ENCODE measurements at regions not wholly inside any gene's neighbourhood (a gene's known extent, or its start where the extent isn't known, plus 50 kb on each side); places are given as distances from the start of the nearest gene placed in this dataset.

GRCh38 chr3:31444220-31445142, 88.2 kb upstream of the STT3B start:
- 82 to 86% methylated on average over 6 of the region's 6 CpGs for WGBS, 2 donors
- TF ChIP-seq EP300 (IDR thresholded peaks at IDR 0.05), result no peak
- no peak for TF ChIP-seq POLR2A (IDR thresholded peaks at IDR 0.05)
- no peak for TF ChIP-seq CTCF (IDR thresholded peaks at IDR 0.05)
- no peak overlapping the region for H3K27ac ChIP-seq
- H3K36me3 ChIP-seq, result no peaks in the 10 kb centered on the region
- DNase-seq (ENCODE audit: low spot score in 2 of 2), result no peak
- H3K9me3 ChIP-seq, result peaks cover 0 to 10% (median 0%) of the 10 kb centered on the region in 4 donors
- H3K4me1 ChIP-seq, result no peaks in the 10 kb centered on the region
- no peaks in the 10 kb centered on the region for H3K27me3 ChIP-seq
- H3K4me3 ChIP-seq, result no peak overlapping the region

- no peak overlapping the region for H3K4me3 ChIP-seq
- peaks cover 0 to 17% (median 0%) of the 10 kb centered on the region in 4 donors for H3K9me3 ChIP-seq
- H3K36me3 ChIP-seq, result no peaks in the 10 kb centered on the region
- H3K27me3 ChIP-seq, result no peaks in the 10 kb centered on the region
- TF ChIP-seq CTCF (IDR thresholded peaks at IDR 0.05) (no peak), EP300 (IDR thresholded peaks at IDR 0.05) (no peak), POLR2A (IDR thresholded peaks at IDR 0.05) (no peak)
- H3K27ac ChIP-seq, result no peak overlapping the region
- 100% methylated on average over 1 of the region's 1 CpG for WGBS, 2 donors
- DNase-seq (ENCODE audit: low spot score in 2 of 2), result no peak
- no peaks in the 10 kb centered on the region for H3K4me1 ChIP-seq
These were observed 87.0 kb upstream of the STT3B start for GRCh38 chr3:31445701-31446100.

- no peak overlapping the region for H3K27ac ChIP-seq
- WGBS, 2 donors, result 93 to 100% methylated on average over 1 of the region's 1 CpG
- H3K36me3 ChIP-seq, result no peaks in the 10 kb centered on the region
- H3K27me3 ChIP-seq, result no peaks in the 10 kb centered on the region
- peak in 1 of 5 experiments; percentile 20 for TF ChIP-seq CTCF (IDR thresholded peaks at IDR 0.05)
- TF ChIP-seq POLR2A (IDR thresholded peaks at IDR 0.05), result no peak
- TF ChIP-seq EP300 (IDR thresholded peaks at IDR 0.05), result no peak
- H3K4me1 ChIP-seq, result no peaks in the 10 kb centered on the region
- H3K4me3 ChIP-seq, result no peak overlapping the region
- no peak for DNase-seq (ENCODE audit: low spot score in 2 of 2)
- peaks cover 0 to 17% (median 0%) of the 10 kb centered on the region in 4 donors for H3K9me3 ChIP-seq
These were observed 84.5 kb upstream of the STT3B start for GRCh38 chr3:31448035-31448881.

- WGBS, 2 donors, result 80 to 100% methylated on average over 1 of the region's 1 CpG
- no peak overlapping the region for H3K27ac ChIP-seq
- no peak for DNase-seq (ENCODE audit: low spot score in 2 of 2)
- H3K27me3 ChIP-seq, result no peaks in the 10 kb centered on the region
- H3K36me3 ChIP-seq, result no peaks in the 10 kb centered on the region
- TF ChIP-seq EP300 (IDR thresholded peaks at IDR 0.05), result no peak
- TF ChIP-seq POLR2A (IDR thresholded peaks at IDR 0.05), result no peak
- TF ChIP-seq CTCF (IDR thresholded peaks at IDR 0.05), result no peak
- peaks cover 0 to 17% (median 0%) of the 10 kb centered on the region in 4 donors for H3K9me3 ChIP-seq
- H3K4me1 ChIP-seq, result no peaks in the 10 kb centered on the region
- H3K4me3 ChIP-seq, result no peak overlapping the region
These were observed 83.9 kb upstream of the STT3B start for GRCh38 chr3:31448882-31449243.

GRCh38 chr3:31449318-31449717, 83.4 kb upstream of the STT3B start:
- 81 to 98% methylated on average over 1 of the region's 1 CpG for WGBS, 2 donors

More at GRCh38 chr3:31449318-31449717, 83.4 kb upstream of the STT3B start:
- no peak for TF ChIP-seq CTCF (IDR thresholded peaks at IDR 0.05)
- no peak for TF ChIP-seq EP300 (IDR thresholded peaks at IDR 0.05)
- TF ChIP-seq POLR2A (IDR thresholded peaks at IDR 0.05), result no peak
- H3K4me3 ChIP-seq, result no peak overlapping the region
- H3K4me1 ChIP-seq, result no peaks in the 10 kb centered on the region
- no peaks in the 10 kb centered on the region for H3K36me3 ChIP-seq
- H3K9me3 ChIP-seq, result peaks cover 0 to 17% (median 0%) of the 10 kb centered on the region in 4 donors
- no peaks in the 10 kb centered on the region for H3K27me3 ChIP-seq
- no peak overlapping the region for H3K27ac ChIP-seq
- no peak for DNase-seq (ENCODE audit: low spot score in 2 of 2)
